GM12878 (cell line): ENCODE measurements at regions not wholly inside any gene's neighbourhood (a gene's known extent, or its start where the extent isn't known, plus 50 kb on each side); places are given as distances from the start of the nearest gene placed in this dataset.

Experiments used
- POLR2AphosphoS5 ChIP-seq: IDR thresholded peaks from 2 replicates; pipeline ENCODE4 v1.6.1; 2011; ENCODE audit warnings: mild to moderate bottlenecking, low read length, inconsistent platforms
- SPI1 ChIP-seq: IDR thresholded peaks from 2 replicates; pipeline ENCODE4 v1.6.1; 2011; ENCODE audit warnings: low read depth, mild to moderate bottlenecking, low read length, moderate library complexity, borderline replicate concordance; ENCODE audit not compliant: insufficient read depth

DNA sequence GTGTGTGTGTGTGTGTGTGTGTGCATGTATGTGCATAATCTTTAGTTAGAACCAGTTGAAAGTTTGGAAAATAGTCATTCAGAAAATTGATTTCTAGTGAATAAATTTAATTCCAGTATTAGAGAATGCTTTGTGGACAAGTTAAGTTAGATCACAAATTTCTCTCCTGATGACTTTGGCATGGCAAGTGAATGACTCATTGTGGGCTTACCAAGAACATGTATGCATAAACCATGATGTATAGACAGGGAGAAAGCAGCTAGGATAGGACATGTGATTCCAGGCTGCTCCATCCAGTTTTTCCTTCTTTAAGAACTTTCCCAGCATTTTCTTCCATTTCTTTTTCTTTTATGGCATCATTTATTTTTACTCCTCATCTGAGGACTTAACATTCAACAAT lies 85.7 kb upstream of the SGCD start:
- TF ChIP-seq POLR2AphosphoS5 (no peak), SPI1 (no peak)
